GM12892 (cell line): ENCODE measurements at regions not wholly inside any gene's neighbourhood (a gene's known extent, or its start where the extent isn't known, plus 50 kb on each side); places are given as distances from the start of the nearest gene placed in this dataset.

Experiments
- DNase-seq: peaks from one replicate; pipeline ENCODE4 v3.0.0; 2011; ENCODE audit not compliant: insufficient read length
- FAIRE-seq: peaks from 2 replicates; lab custom pipeline; 2011; peaks lifted over from hg19 to GRCh38; lab: Jason Lieb, UNC
- POLR2A ChIP-seq: IDR thresholded peaks from 2 replicates; pipeline ENCODE4 v1.6.1; 2011; ENCODE audit warnings: low read depth, low read length, control low read depth
- POLR2AphosphoS5 ChIP-seq: IDR thresholded peaks from 2 replicates; pipeline ENCODE4 v1.6.1; 2011; ENCODE audit warnings: low read depth, low read length, control low read depth
- TAF1 ChIP-seq: IDR thresholded peaks from 2 replicates; pipeline ENCODE4 v1.6.1; 2011; ENCODE audit warnings: low read depth, mild to moderate bottlenecking, control low read depth, low read length, borderline replicate concordance

DNA sequence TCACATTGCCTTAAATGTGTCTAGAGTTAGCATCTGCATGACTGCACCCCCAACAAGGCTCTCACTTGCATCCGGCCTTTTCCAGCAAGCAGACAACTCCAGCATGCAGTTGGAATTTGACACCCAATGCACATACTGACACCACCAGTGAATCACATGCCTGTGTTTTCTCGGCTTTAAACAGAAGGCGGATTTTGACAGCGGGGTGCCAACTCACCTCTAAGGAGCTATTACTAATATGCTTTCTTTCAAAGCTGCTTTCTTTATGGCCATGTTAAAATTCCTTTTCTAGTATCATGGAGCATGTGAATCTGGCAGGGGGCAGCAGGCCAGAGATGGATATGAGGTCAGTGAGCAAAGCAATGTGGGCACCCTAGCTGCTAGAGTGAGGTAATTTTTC, 78.0 kb upstream of the CLNK start:
- no peak for FAIRE-seq
- TF ChIP-seq POLR2AphosphoS5 = no peak
- TF ChIP-seq TAF1 = no peak
- no peak for TF ChIP-seq POLR2A
- DNase-seq = no peak

DNA sequence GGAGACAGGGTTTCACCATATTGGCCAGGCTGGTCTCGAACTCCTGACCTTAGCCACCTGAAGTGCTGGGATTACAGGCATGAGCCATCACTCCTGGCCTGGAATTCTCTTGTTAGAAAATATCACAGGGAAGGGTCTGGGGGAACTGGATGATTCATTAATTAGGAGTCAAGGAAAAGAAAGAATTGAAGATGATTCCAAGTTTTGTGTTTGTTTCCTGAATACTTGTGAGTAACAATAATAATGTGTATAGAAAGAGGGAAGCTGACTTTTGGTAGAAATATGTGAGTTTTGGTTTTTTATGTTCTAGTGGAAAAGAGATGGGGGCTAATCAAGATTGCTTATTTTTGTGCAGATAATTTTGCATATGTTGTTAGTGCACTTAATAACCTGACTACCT, 77.3 kb upstream of the CLNK start:
- TF ChIP-seq POLR2A (no peak), TAF1 (no peak), POLR2AphosphoS5 (no peak)
- FAIRE-seq (no peak), DNase-seq (no peak)

DNA sequence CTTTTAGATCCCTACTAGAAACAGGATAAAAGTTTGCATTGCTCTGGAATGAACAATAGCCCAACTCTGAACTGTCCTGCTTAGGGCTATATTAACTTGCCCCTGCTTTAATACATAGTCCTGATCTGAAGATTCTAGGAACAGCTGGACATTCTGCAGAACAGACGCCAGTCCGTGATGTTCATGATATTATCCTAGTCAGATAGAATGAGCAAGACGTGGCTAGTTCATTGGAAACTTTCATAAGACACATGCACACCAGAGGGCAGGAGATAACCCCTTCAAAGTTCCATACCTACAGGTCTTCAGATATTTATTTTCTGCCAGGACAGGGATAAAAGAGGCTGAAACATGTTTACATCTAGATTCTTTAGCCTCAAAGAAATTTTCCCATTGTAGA, 75.5 kb upstream of the CLNK start:
- DNase-seq = no peak
- FAIRE-seq = no peak
- TF ChIP-seq POLR2AphosphoS5 (no peak), TAF1 (no peak), POLR2A (no peak)

DNA sequence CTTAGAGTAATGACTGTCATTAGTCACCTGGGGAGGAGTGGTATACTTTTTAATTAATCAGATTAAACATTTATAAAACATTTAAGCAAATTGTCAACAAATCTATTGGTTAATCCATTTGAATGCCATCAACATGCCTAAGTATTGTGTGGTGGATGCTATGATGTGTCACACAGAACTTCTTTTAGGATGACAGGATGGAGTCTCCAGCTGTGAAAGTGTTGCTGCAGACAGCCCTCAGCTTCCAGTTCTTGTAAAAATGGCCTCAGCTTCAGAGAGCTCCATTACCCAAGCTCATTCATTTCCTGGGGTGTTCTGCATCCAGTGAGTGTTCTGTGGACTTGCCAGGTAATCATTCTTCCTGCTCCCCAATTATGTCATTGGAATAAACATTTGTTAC, 74.3 kb upstream of the CLNK start:
- no peak for TF ChIP-seq POLR2AphosphoS5
- no peak for TF ChIP-seq TAF1
- no peak for TF ChIP-seq POLR2A
- FAIRE-seq = no peak
- no peak for DNase-seq

DNA sequence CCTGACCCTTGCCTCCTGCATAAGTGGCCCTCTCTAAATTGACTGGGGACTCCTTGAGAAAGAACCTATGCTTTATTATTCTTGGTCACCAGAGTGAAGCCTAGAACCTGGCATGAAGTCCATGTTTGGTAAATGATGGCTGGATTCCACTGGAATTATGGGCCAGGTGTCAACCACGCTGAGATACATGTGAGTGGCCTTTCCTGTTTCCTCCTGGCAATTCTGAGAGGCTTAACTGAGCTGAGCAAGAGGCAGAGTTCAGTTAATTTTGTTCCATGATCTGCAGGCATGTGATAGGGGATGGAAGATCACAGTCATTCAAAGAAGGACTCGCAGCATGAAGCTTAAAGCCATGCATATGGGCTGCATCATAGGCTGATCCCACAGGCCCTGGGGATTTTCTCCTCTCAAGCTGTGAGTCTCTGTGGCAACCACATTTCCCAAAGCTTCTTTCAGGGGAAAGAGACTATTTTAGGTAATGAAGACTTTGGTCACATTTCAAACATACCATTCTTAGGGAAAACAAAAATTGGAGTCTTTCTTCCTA, 69.4 kb upstream of the CLNK start:
- TF ChIP-seq POLR2A (no peak), POLR2AphosphoS5 (no peak), TAF1 (no peak)
- DNase-seq (no peak), FAIRE-seq (no peak)

DNA sequence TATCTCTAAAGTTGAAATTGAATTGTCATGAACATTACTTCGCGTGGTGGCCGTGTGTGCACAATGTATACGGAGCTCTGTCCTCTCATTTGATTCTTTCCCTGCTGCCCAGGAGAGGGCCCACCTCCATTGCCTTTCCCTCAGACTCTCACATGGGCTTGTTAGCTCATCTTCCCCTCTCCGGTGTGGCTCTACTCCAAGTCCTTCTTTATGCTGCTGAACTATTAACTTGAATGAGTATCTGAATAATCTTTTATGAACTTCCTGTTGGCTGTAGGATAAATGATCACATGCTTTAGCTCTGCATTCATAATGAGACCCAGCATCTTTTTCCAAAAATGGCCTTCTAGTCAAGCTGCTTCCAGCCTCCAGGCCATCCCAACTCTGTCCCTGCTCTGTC, 68.8 kb upstream of the CLNK start:
- DNase-seq (no peak), FAIRE-seq (no peak)
- TF ChIP-seq POLR2A = no peak

DNA sequence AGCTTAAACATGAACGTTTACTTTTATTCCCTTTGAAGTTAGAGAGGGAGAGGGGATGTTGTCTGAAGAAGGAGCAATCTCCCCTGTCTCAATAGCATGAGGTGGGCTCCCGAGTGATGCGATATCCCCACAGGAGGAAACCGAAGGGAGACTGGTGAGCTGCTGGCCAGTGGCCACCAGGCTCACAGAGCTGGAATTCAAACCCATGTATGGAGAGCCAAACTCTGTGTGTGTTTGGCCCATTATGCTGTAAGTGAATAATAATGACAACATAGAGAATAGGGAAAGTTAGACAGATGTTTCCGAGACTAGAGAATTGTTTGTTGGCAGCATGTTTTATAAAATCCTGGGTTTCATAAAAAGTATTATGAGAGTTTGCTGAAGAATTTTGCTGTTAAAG, 66.1 kb upstream of the CLNK start:
- no peak for TF ChIP-seq POLR2A
- TF ChIP-seq POLR2AphosphoS5 = no peak
- no peak for TF ChIP-seq TAF1
- FAIRE-seq = no peak
- no peak for DNase-seq

DNA sequence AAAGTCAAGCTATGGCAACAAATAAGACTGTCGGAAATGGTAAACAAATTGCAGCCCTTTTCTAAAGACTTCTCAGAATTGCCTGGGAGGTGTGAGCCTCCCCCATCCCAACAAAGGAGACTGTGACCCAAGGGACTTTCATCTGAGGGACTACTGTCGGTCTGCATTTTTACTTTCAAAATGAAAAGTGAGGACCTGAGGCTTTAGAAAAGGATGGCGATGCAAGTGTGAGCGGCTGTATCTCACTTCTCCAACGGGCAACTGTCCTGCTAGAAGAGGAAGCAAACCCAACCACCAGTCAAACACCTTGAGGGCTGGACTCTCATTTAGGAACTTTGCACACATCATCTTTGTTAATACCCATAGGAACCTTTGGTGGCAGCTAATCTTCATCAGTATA, 62.6 kb upstream of the CLNK start:
- FAIRE-seq (peak; percentile 95), DNase-seq (no peak)
- TF ChIP-seq TAF1 (no peak), POLR2AphosphoS5 (no peak), POLR2A (no peak)

DNA sequence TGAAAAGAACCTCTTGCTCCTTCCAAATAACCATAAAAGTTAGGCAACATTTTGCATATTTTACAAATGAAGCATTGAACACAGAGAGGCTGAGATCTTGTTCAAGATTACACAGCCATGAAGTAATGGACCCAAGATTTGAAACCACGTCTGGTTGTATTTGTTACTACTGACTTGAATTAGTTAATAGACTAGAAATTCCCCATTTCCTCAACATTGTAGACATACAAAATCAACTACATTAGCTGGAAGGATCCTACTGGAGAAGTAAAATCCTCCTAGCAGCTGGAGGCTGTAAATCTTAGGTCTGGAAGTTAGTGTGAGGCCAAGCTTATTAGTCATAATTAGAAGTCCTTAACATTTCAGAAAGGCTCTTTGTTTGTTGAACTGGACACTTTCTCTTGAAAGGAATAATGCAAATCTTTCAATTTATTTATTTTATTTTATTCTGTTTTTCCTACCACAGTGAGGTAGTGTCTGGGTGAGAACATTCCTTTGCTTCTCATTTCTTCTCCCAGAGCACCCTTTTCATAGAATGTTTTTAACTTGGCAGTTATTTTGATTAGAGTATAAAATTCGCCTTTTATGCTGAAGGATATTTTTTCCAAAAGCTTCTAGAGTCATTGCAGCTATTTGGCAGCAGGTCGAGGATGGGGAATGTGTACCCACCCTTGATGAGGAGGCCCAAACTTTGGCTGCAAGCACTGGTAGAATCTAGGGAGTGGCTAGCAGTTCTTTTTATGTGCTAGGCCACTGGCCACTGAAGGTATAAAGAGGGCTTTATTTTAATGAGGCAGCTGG, 62.0 kb upstream of the CLNK start:
- TF ChIP-seq POLR2A = no peak
- no peak for TF ChIP-seq POLR2AphosphoS5
- no peak for TF ChIP-seq TAF1
- DNase-seq = no peak

DNA sequence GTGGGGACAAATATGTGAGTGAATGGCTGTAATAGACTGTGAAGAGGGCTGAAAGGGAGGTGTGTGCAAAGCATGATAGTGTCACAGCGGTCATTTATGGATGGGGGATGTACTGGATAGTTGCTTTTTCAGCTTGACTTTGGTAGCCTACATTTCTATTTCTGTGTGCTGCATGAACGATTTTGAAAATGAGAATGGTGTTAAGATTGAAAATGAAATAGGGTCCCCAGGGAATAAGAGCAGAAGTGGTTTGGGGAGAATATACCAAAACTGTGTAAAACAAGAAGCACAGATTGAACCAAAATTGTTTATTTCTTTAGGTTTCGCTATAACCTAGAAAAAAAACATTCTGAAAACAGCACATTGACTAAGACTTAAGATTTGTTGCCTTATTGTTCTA, 58.8 kb upstream of the CLNK start:
- TF ChIP-seq TAF1 (no peak), POLR2A (no peak), POLR2AphosphoS5 (no peak)
- DNase-seq (no peak), FAIRE-seq (peak; percentile 92)

More for the DNA sequence above, 62.0 kb upstream of the CLNK start:
- peak; percentile 21 for FAIRE-seq

DNA sequence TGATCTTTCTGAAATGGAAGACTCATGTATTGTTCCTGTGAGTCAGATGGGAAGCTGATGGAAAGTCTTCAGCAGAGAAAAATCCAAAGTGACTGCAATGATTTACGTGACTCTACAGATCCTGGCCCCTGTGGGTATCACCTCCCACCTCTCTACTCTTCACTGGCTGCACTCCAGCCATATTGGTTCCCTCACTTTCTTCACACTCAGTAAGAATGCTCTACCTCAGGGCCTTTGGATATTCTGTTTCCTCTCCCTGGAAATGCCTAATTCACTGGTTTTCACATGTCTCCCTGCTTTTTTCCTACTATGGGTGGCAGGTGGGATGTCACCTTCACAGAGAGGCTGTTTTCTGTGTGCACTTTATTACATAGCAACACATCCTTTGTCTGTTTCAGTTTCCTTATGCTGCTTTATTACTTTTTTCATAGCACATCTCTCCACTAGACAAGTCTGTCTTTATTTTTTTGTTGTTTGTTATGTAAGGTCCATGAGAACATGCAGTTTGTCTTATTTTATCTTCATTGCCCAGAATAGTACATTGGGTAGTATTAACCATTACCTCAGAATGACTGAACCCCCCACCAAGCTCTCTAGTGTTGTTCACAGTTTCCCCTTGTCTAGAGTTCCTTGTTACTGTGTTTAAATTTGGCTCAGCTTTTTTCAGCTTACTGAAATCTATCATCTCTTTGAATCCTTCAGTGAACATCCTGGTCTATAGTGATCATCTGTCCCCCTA, 57.6 kb upstream of the CLNK start:
- no peak for DNase-seq
- FAIRE-seq = no peak
- TF ChIP-seq POLR2A (0 out of 2 replicates have a peak, but pooled peaks have one; percentile 28), POLR2AphosphoS5 (0 out of 2 replicates have a peak, but pooled peaks have one; percentile 26), TAF1 (no peak)

DNA sequence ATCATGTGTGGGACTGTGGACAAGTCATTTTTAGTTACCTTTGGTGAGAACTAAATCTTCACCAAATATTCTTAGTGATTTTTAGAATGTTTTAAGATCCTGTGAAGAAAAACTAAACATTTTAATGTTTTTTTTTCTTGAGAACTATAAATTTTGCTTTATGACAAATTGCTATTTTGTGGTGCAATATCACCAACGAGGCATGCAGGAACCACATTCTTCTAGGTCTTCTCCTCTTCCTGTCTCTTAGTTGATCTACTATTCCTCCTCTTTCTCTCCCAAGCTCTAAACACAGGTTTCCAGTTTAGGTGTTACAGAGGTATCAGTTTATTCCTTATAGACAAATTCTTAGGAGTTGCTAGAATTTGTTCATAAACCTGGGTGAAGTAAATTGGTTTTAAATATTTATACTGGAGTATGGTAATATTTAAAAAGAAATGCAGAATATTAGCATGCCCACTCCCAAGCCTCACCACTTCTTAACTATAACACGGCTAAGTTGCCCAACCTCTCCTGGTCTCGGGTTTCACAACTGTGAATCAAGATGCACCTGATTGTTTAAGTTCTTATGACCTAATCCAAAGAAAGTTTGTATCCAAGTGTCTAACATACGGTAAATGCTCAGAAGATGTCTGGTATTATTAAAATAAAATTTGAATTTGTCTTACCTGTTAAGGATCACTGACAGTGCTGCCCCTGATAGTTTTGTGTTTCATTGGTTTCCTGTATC, 56.5 kb upstream of the CLNK start:
- TF ChIP-seq POLR2AphosphoS5 (no peak), TAF1 (no peak), POLR2A (no peak)
- peak; percentile 5 for FAIRE-seq
- DNase-seq = no peak
